ENCODE measurements at regions not wholly inside any gene's neighbourhood (a gene's known extent, or its start where the extent isn't known, plus 50 kb on each side); places are given as distances from the start of the nearest gene placed in this dataset.

- no peak for TF ChIP-seq POLR2A (IDR thresholded peaks at IDR 0.05)
- no peak for TF ChIP-seq CTCF (IDR thresholded peaks at IDR 0.05)
Measured at GRCh38 chr3:160097478-160097877, 108.8 kb downstream of the IL12A start.
